Mesodermal cell (in vitro differentiated cells): ENCODE measurements at regions not wholly inside any gene's neighbourhood (a gene's known extent, or its start where the extent isn't known, plus 50 kb on each side); places are given as distances from the start of the nearest gene placed in this dataset.

Experiments
- H3K27ac ChIP-seq: 2 replicates; pipeline ENCODE4 v1.7.0; 2013; ENCODE audit warnings: mild to moderate bottlenecking, low read depth, low read length, moderate library complexity; ENCODE audit not compliant: severe bottlenecking
- H3K36me3 ChIP-seq: 2 replicates; pipeline ENCODE4 v1.7.1; 2013; ENCODE audit warnings: mild to moderate bottlenecking, low read length, moderate library complexity; ENCODE audit not compliant: control insufficient read depth, insufficient read depth
- H3K4me1 ChIP-seq: one replicate; pipeline ENCODE4 v1.7.1; 2013; ENCODE audit warnings: mild to moderate bottlenecking, low read length; ENCODE audit not compliant: insufficient read depth, control insufficient read depth, poor library complexity, severe bottlenecking
- H3K4me3 ChIP-seq: 2 replicates; pipeline ENCODE4 v1.7.0; 2013; ENCODE audit warnings: low read length, control low read depth, mild to moderate bottlenecking; ENCODE audit not compliant: insufficient read depth, poor library complexity, severe bottlenecking; ENCODE audit errors: extremely low read depth
- H3K9me3 ChIP-seq: 2 replicates; pipeline ENCODE4 v1.7.1; 2013; ENCODE audit warnings: mild to moderate bottlenecking, low read length, moderate library complexity; ENCODE audit not compliant: control insufficient read depth
- WGBS, 2 experiments: methylation state at CpG; one replicate each; pipeline ENCODE4 v1.1.5; 2013; ENCODE audit warnings: missing lambda C conversion rate in 2 of 2; ENCODE audit not compliant: insufficient coverage in 2 of 2; 5-methylcytosine and 5-hydroxymethylcytosine counted together

DNA sequence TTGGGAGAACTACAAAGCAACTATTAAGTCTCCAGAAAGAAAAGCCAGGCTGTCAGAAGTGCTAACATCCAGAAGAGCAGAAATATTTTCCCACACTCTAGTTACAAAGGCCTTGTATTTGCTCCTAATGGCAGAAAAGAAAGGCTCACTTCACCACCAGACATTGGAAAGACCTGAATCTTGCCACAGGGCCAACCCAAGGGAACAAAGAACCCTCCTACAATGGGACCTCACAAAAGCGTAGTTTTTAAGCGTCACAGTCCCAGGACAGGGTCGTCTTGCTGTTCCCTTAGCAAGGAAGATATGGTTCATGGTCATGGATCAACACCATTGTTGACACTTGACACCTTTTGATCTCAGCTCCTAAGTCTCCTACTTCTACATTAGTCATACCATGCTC is 119.1 kb downstream of the RPS29 start:
- 88 to 100% methylated on average over 2 to 3 of the region's 3 CpGs for WGBS, 2 experiments

DNA sequence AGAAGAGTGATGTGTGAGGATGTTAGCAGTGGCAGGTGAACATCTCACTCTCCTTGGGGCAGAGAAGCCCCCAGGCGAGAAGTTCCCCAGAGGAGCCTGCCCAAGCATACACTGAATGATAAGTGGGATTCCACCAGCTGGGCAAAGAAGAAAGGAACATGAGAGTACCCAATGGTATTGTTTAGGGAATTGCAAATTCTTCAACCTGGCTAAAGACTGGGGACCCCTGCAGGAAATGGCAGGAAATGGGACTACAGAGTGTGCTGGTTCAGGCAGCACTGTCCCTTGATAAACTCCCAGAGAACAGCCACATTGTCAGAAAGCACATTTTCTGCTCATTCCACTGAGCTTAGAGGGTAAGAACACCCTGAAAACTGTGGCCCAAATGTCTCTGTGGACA is 121.3 kb downstream of the RPS29 start:
- Histone ChIP-seq H3K27ac (no peak overlapping the region), H3K4me3 (no peak overlapping the region), H3K36me3 (no peaks in the 10 kb centered on the region), H3K9me3 (no peaks in the 10 kb centered on the region), H3K4me1 (no peaks in the 10 kb centered on the region)
- 83 to 100% methylated on average over 1 of the region's 1 CpG for WGBS, 2 experiments

More for the DNA sequence above, 119.1 kb downstream of the RPS29 start:
- no peak overlapping the region for H3K27ac ChIP-seq
- no peaks in the 10 kb centered on the region for H3K4me1 ChIP-seq
- H3K36me3 ChIP-seq = no peaks in the 10 kb centered on the region
- H3K9me3 ChIP-seq = no peaks in the 10 kb centered on the region
- H3K4me3 ChIP-seq = no peak overlapping the region

DNA sequence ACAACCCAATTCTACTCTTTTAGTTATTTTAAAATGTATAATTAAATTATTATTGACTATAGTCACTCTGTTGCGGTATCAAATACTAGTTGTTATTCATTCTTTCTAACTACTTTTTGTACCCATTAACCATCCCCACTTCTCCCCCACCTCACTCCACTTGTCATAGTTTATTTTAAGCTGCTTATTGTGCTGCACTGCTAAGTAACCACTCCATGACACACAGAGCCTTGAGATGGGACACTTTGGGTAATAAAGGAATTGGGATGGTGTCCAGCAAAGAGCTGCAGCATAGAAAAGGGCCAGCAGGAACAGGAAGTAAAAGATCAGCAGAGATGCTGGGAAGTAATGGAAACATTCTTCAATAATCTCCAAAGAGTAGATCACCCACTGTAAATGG is 123.0 kb downstream of the RPS29 start:
- H3K36me3 ChIP-seq = no peaks in the 10 kb centered on the region
- no peak overlapping the region for H3K4me3 ChIP-seq
- H3K27ac ChIP-seq = no peak overlapping the region
- no peaks in the 10 kb centered on the region for H3K4me1 ChIP-seq
- H3K9me3 ChIP-seq = no peaks in the 10 kb centered on the region
- WGBS, 2 experiments = no CpG with 5 or more reads among the region's 1 CpG

DNA sequence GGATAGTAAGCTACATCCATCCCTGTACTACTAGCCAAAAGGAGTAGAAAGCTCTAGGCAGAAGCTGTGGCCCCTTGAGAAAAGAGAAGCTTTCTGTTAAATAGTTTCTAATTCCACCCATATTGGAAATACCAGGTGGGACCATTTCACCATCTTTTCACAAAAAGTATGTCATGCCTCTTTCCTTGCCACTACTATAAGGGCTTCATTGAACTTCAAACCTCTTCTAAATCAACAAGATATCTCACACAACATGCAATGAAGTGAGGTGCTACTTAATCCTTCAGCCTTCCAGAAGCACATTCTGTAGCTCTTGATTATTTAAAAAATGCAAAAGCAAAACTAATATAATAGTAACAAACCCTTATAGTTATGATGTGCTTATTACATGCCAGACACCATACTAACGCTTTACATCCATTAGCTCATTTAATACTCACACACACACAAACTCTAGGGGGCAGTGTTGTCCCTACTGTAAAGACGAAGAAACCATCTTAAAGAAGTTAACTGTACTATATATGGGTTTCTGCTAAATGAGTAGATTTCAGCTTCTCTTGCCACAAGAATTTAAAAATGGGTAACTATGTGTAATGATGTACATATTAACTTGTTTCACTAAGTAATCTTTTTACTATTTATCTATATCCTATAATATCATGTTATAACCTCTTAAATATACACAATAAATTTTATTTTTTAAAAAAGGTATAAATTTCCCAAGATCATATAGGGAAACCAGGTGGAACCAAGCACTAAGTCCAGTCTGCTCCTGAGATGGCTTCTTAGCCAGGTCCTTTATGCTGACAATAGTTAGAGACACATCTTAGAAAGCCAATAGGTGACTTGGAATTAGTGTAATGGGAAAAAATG is 124.4 kb downstream of the RPS29 start:
- no peak overlapping the region for H3K27ac ChIP-seq
- no CpG with 5 or more reads among the region's 2 CpGs for WGBS, 2 experiments
- no peaks in the 10 kb centered on the region for H3K4me1 ChIP-seq
- H3K4me3 ChIP-seq = no peak overlapping the region
- H3K36me3 ChIP-seq = no peaks in the 10 kb centered on the region
- H3K9me3 ChIP-seq = no peaks in the 10 kb centered on the region

DNA sequence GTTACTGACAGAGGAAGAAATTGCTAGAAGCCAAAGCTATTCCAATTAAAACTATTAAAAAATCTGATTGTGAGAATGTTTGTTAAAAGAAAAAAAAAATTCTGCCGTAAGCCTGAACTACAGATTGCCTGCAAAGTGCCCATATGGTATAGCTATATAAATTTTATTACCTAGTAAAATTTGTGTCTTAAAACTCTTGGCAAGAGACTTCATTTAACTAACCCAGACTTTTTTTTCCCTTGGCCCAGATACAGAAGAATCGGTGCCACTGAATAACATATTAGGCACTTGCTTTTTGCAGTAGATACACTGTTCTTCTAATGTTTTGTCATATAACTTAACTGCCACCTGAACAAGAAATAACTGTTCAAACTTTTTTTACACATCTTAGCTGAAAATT is 125.5 kb downstream of the RPS29 start:
- Histone ChIP-seq H3K4me1 (no peaks in the 10 kb centered on the region), H3K9me3 (no peaks in the 10 kb centered on the region)
- WGBS, 2 experiments = 100% methylated on average over 1 of the region's 2 CpGs; no CpG with 5 or more reads in 1 of the 2 experiments

DNA sequence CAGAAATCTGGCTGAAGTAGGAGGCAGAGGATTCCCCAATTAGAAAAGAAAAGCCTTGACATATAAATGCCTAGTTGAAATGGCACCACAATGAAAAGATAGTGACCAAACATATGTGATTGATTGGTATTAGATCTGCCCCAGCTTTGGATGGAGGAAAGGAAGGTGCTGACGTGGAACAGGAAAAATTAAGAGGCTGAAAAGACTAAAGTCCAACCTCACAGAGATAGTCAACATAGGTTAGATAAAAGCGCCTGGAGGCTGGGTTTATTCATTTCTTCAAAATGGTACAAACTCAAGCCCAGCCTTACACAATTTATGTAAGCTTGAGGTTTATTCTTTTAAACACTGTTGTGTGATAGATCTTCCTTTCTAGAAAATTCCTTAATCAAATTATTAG is 129.6 kb downstream of the RPS29 start:
- H3K36me3 ChIP-seq = no peaks in the 10 kb centered on the region
- no CpG with 5 or more reads among the region's 2 CpGs for WGBS, 2 experiments
- H3K27ac ChIP-seq = no peak overlapping the region
- H3K9me3 ChIP-seq = no peaks in the 10 kb centered on the region
- H3K4me1 ChIP-seq = no peaks in the 10 kb centered on the region
- H3K4me3 ChIP-seq = no peak overlapping the region

More for the DNA sequence above, 125.5 kb downstream of the RPS29 start:
- H3K36me3 ChIP-seq = no peaks in the 10 kb centered on the region
- no peak overlapping the region for H3K4me3 ChIP-seq
- H3K27ac ChIP-seq = no peak overlapping the region

DNA sequence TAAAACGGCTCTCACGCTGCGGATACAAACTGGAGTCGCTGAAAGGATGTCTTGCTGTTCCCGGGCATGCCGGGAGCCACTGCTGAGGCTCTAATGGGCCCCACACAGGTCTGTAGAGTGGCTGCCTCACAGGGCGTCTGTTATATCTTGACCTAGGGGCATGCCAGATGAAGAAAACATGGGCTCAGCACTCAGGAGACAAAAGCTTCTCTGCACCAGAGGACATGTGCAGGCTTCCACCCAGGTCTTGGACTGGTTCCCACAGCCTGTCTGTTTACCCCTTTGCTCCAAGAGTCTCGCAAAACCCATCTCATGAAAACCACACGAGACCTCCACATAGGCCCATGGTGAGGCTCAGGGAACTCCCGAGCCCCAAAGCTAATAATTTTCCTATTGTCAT is 134.2 kb downstream of the RPS29 start:
- Histone ChIP-seq H3K4me3 (no peak overlapping the region), H3K9me3 (peaks cover 4% of the 10 kb centered on the region), H3K4me1 (no peaks in the 10 kb centered on the region), H3K27ac (no peak overlapping the region), H3K36me3 (no peaks in the 10 kb centered on the region)
- 90 to 92% methylated on average over 8 to 10 of the region's 10 CpGs for WGBS, 2 experiments

DNA sequence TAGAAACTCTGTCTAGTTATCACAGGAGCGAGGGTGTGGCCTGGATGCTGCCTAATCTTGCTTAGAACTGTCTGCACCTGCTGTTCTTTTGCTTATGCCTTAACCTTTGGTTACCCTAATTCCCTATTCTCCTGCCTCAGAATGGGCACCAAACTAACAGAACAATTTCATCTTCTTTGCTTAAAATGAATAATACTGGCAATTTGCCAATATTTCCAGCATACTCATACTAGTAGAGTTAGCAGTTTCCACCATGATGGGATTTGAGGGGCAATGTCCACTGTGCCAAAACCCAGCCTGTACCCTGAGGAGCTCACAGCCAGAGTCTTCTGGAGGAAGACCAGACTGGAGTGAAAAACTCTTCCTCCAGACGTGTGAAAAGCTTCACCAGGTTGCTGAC is 136.4 kb downstream of the RPS29 start:
- WGBS, 2 experiments = 86 to 93% methylated on average over 2 of the region's 2 CpGs
- no peak overlapping the region for H3K27ac ChIP-seq
- H3K4me3 ChIP-seq = no peak overlapping the region
- H3K4me1 ChIP-seq = no peaks in the 10 kb centered on the region
- no peaks in the 10 kb centered on the region for H3K36me3 ChIP-seq
- H3K9me3 ChIP-seq = peaks cover 4% of the 10 kb centered on the region

DNA sequence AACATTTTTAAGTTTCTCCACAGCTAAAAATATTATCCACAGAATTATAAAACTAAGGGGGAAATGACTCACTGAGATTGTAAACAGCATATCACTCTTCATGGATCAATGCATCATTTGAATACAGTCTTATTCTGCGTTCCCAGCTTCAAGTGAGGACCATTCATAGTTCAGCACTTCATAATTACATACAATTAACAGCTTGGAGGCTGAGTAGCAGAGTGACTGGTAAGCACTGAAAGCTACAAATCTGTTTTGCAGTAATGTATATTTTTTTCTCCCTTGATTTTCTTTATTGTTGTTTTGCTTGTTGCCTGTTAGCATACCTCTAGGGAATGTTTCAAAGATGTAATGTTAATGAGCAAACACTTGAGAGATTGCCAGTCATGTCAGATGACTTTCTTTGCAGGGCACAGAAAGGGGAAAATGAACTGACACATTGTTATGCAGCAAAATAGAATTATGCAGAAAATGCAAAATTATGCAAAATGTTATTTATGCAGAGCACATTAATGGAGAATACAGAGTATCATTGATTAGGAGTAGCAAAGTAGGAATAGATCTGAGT is 138.6 kb downstream of the RPS29 start:
- Histone ChIP-seq H3K9me3 (peaks cover 4% of the 10 kb centered on the region), H3K4me1 (no peaks in the 10 kb centered on the region), H3K27ac (no peak overlapping the region), H3K36me3 (no peaks in the 10 kb centered on the region), H3K4me3 (no peak overlapping the region)
- no CpG with 5 or more reads among the region's 1 CpG for WGBS, 2 experiments

DNA sequence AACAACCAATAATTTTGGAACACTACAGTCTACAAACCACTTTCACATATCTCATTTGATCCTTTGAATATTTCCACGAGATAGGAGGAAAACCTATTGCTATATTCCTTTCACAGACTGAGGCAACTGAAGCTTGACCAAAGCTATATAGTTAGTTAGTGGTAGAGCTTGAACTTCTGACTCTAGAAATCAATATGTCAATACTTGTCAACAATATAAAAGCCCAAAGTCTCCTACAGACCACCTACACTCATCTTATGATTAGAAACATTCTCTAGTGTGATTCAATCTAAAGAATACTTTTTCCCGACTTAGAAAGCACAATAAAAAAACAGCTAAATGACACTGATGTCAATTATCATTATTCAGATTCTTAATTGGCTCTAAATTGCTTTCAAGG is 139.4 kb downstream of the RPS29 start:
- WGBS, 2 experiments = 60 to 71% methylated on average over 1 of the region's 2 CpGs
- no peaks in the 10 kb centered on the region for H3K4me1 ChIP-seq
- peaks cover 4% of the 10 kb centered on the region for H3K9me3 ChIP-seq
- no peak overlapping the region for H3K4me3 ChIP-seq
- no peaks in the 10 kb centered on the region for H3K36me3 ChIP-seq
- no peak overlapping the region for H3K27ac ChIP-seq

DNA sequence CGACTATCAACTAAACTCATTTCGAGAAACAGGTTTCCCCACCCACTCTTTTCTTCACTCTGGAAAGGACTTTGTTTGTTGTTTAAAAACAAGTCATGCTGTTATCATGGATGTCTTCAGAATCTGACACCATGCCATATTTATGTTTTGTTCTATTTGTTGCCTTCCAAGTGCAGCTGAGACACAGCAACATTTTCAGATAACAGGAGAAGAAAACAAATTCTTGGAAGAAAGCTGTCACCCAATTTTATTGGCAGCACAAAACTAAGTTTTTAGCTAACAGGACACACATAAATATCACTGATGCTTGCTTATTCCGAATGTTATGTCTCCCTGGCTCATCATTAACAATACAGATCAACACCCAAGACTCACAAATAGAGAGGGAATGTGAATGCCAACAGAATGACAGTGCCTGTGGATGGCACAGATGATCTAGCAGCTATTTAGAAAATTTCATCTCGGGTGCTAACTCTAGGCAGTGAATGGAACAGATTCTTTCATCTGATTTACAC is 147.9 kb downstream of the RPS29 start:
- Histone ChIP-seq H3K9me3 (peaks cover 4% of the 10 kb centered on the region), H3K27ac (no peak overlapping the region), H3K4me3 (no peak overlapping the region), H3K36me3 (no peaks in the 10 kb centered on the region), H3K4me1 (no peaks in the 10 kb centered on the region)
- 68 to 71% methylated on average over 1 to 2 of the region's 4 CpGs for WGBS, 2 experiments
